Renal cortical epithelial cell (primary cell): ENCODE measurements at regions not wholly inside any gene's neighbourhood (a gene's known extent, or its start where the extent isn't known, plus 50 kb on each side); places are given as distances from the start of the nearest gene placed in this dataset.

Experiments used
- DNase-seq: peaks from one replicate; pipeline ENCODE4 v3.0.0-alpha.2; 2011; ENCODE audit warnings: low read depth

- no peak for DNase-seq
Measured at GRCh38 chr4:182066037-182066436, 177.2 kb upstream of the TENM3 start.

GRCh38 chr4:182067828-182068227, 175.4 kb upstream of the TENM3 start:
- no peak for DNase-seq

- DNase-seq: no peak
Measured at GRCh38 chr4:182068920-182069319, 174.3 kb upstream of the TENM3 start.

GRCh38 chr4:182073278-182073677, 169.9 kb upstream of the TENM3 start:
- no peak for DNase-seq

- no peak for DNase-seq
Measured at GRCh38 chr4:182074139-182074538, 169.1 kb upstream of the TENM3 start.

- DNase-seq: no peak
Measured at GRCh38 chr4:182074810-182075209, 168.4 kb upstream of the TENM3 start.

GRCh38 chr4:182082910-182083309, 160.3 kb upstream of the TENM3 start:
- DNase-seq: no peak

GRCh38 chr4:182083671-182084410, 159.4 kb upstream of the TENM3 start:
- no peak for DNase-seq

- peak; percentile 10 for DNase-seq
Measured at GRCh38 chr4:182085051-182085480, 158.1 kb upstream of the TENM3 start.

GRCh38 chr4:182089326-182089725, 153.9 kb upstream of the TENM3 start:
- DNase-seq: no peak

GRCh38 chr4:182090186-182090585, 153.0 kb upstream of the TENM3 start:
- no peak for DNase-seq

- DNase-seq: no peak
Measured at GRCh38 chr4:182091128-182091527, 152.1 kb upstream of the TENM3 start.

GRCh38 chr4:182093431-182093831, 149.8 kb upstream of the TENM3 start:
- no peak for DNase-seq

GRCh38 chr4:182093935-182094334, 149.3 kb upstream of the TENM3 start:
- DNase-seq: no peak

GRCh38 chr4:182101618-182102017, 141.6 kb upstream of the TENM3 start:
- DNase-seq: no peak

GRCh38 chr4:182102576-182102975, 140.6 kb upstream of the TENM3 start:
- DNase-seq: no peak

- peak; percentile 26 for DNase-seq
Measured at GRCh38 chr4:182103614-182104319, 139.4 kb upstream of the TENM3 start.

- no peak for DNase-seq
Measured at GRCh38 chr4:182105416-182105815, 137.8 kb upstream of the TENM3 start.

GRCh38 chr4:182107931-182108330, 135.3 kb upstream of the TENM3 start:
- no peak for DNase-seq

GRCh38 chr4:182111586-182111985, 131.6 kb upstream of the TENM3 start:
- DNase-seq: peak; percentile 2

GRCh38 chr4:182113779-182114178, 129.4 kb upstream of the TENM3 start:
- no peak for DNase-seq

- no peak for DNase-seq
Measured at GRCh38 chr4:182124359-182124758, 118.8 kb upstream of the TENM3 start.

GRCh38 chr4:182126096-182126495, 117.1 kb upstream of the TENM3 start:
- DNase-seq: no peak
